COLO668 (cell line): ENCODE measurements at regions not wholly inside any gene's neighbourhood (a gene's known extent, or its start where the extent isn't known, plus 50 kb on each side); places are given as distances from the start of the nearest gene placed in this dataset.
"Not testable (repeated sequence)": the region's sequence is repeated elsewhere in the genome, so short reads cannot be mapped to it uniquely, and the experiment has no call there.

ENCODE experiments used
- DNase-seq: peaks from one replicate; lab custom pipeline; 2025; ENCODE audit not compliant: unreplicated experiment; lab: John Stamatoyannopoulos, UW

GRCh38 chr10:4243651-4244050, 458.6 kb upstream of the KLF6 start:
- DNase-seq: no peak

GRCh38 chr10:4243169-4243568, 458.2 kb upstream of the KLF6 start:
- DNase-seq: no peak

GRCh38 chr10:4242561-4243035, 457.6 kb upstream of the KLF6 start:
- no peak for DNase-seq

- no peak for DNase-seq
Observed at GRCh38 chr10:4241724-4242345, 456.8 kb upstream of the KLF6 start.

- no peak for DNase-seq
Observed at GRCh38 chr10:4240608-4241197, 455.7 kb upstream of the KLF6 start.

GRCh38 chr10:4239186-4239585, 454.2 kb upstream of the KLF6 start:
- DNase-seq: no peak

- not testable (repeated sequence) for DNase-seq
Observed at GRCh38 chr10:4236905-4237304, 451.9 kb upstream of the KLF6 start.

- no peak for DNase-seq
Observed at GRCh38 chr10:4234661-4235060, 449.7 kb upstream of the KLF6 start.

- no peak for DNase-seq
Observed at GRCh38 chr10:4231439-4231838, 446.4 kb upstream of the KLF6 start.

GRCh38 chr10:4230036-4230435, 445.0 kb upstream of the KLF6 start:
- no peak for DNase-seq

GRCh38 chr10:4229106-4229505, 444.1 kb upstream of the KLF6 start:
- DNase-seq: no peak

GRCh38 chr10:4227586-4227985, 442.6 kb upstream of the KLF6 start:
- DNase-seq: no peak

GRCh38 chr10:4226941-4227540, 442.0 kb upstream of the KLF6 start:
- DNase-seq: no peak

- no peak for DNase-seq
Observed at GRCh38 chr10:4224178-4224577, 439.2 kb upstream of the KLF6 start.

GRCh38 chr10:4221310-4221709, 436.3 kb upstream of the KLF6 start:
- DNase-seq: not testable (repeated sequence)

- DNase-seq: no peak
Observed at GRCh38 chr10:4219901-4220300, 434.9 kb upstream of the KLF6 start.

- DNase-seq: no peak
Observed at GRCh38 chr10:4217653-4218052, 432.6 kb upstream of the KLF6 start.

GRCh38 chr10:4217187-4217586, 432.2 kb upstream of the KLF6 start:
- DNase-seq: no peak

- no peak for DNase-seq
Observed at GRCh38 chr10:4216726-4217125, 431.7 kb upstream of the KLF6 start.

GRCh38 chr10:4215963-4216575, 431.1 kb upstream of the KLF6 start:
- no peak for DNase-seq

- DNase-seq: no peak
Observed at GRCh38 chr10:4215485-4215884, 430.5 kb upstream of the KLF6 start.

- no peak for DNase-seq
Observed at GRCh38 chr10:4214908-4215307, 429.9 kb upstream of the KLF6 start.
